ENCODE measurements at regions not wholly inside any gene's neighbourhood (a gene's known extent, or its start where the extent isn't known, plus 50 kb on each side); places are given as distances from the start of the nearest gene placed in this dataset.

DNA sequence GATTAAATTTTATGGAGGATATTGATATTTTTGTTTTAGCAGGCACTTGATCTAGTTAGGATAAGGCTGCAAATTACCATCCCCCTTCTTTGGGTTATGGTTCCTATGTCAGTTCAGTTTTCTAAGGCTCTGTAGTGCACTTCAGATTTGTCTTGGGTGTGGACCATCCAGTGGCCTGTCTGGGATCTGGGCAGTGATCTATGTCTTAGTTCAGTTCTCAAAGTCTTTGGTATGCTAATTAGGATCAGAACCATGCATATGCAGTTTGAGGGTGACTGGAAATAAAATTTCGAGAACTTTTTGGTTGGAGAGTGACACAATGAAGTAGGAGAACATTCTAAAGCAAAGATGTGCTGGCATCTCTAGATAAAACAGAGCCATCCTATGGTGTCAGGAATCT, 388.2 kb downstream of the MID1IP1 start:
- no peak for DNase-seq

DNA sequence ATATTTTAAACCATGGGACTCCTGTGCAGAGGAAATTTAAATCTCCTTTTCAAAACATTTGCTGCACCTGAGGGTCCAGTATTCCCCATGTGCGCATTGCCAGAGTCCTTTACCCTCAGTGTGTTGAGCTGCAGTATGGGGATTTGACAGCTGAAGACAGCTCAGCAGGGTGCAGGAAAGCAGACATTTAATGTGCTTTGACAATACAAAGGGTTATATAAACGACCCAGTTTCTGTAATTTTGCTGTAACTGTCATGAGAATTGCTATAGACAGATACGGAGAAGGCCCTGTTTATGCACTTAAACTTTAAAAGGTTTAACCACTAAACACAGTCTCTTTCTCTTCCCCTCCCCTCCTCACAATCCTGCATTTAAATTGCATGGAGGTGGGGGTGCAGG, 393.4 kb downstream of the MID1IP1 start:
- no peak for DNase-seq

GRCh38 chrX:39195156-39195555, 393.9 kb downstream of the MID1IP1 start:
- no peak for DNase-seq

- peak; percentile 37 to 61 for DNase-seq
Observed at GRCh38 chrX:39196192-39197102, 395.2 kb downstream of the MID1IP1 start.

DNA sequence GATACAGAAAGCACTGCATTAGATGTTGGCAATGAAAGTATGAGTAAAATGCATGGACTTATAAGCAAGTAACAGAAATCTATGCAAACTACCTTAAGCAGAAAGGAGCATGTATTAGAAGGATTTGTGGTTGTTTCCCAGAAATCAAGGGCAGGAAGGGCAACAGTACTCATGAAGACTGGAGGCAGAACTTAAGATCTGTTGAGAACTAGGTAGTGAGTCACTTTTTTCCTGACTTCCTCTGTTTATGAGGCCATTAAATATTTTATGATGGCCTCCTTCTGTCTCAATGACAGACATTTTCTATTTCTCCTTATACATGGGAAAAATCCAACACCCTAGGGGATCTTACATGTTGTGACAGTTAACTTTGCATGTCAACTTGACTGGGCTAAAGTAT, 398.2 kb downstream of the MID1IP1 start:
- DNase-seq, result no peak

- no peak for DNase-seq
Observed at GRCh38 chrX:39201305-39201990, 400.2 kb downstream of the MID1IP1 start.

GRCh38 chrX:39202641-39203040, 401.4 kb downstream of the MID1IP1 start:
- no peak for DNase-seq

DNA sequence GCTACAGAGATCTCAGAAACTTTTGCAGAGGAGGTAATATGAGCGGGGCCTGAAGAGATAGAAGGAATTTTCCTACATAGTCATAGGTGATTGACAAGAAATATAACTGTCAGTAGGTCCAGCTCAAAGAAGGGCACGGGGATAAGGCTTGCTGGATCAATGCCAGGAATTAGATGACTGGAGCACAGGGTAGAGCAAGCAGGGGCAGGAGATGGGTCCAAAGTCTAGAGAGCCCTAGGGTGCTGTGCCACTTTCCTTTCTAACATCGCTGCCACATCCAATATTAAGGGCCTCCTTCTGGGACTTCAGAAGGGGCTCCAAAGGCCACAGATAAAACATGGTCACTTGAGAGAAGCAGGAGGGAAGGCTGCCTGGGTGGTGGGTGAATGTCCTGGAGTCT, 402.2 kb downstream of the MID1IP1 start:
- DNase-seq, result no peak

- DNase-seq, result no peak
Observed at GRCh38 chrX:39204353-39204752, 403.1 kb downstream of the MID1IP1 start.

DNA sequence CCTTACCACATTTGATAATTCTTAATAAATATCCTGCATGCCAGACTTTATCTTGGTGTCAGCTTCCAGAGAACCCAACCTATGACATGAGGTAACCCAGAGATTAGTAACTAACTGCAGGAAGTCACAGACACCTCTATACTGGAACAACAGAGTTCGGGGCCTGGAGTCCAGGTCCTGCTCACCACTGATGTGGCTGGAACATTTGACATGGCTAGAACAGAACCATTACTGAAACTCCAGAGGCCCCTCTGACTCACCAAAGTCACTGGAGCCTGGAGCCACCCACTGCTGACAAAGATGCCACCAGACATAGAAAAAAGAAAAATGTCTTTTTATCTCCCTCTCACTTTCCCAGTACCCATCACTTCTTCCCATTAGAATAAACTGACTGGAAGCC, 403.7 kb downstream of the MID1IP1 start:
- no peak for DNase-seq

GRCh38 chrX:39205467-39205866, 404.2 kb downstream of the MID1IP1 start:
- no peak for DNase-seq

GRCh38 chrX:39206399-39207145, 405.3 kb downstream of the MID1IP1 start:
- DNase-seq, result no peak

GRCh38 chrX:39211501-39211900, 410.2 kb downstream of the MID1IP1 start:
- no peak for DNase-seq

- no peak for DNase-seq
Observed at GRCh38 chrX:39212456-39212855, 411.2 kb downstream of the MID1IP1 start.

- DNase-seq, result no peak
Observed at GRCh38 chrX:39214387-39215126, 413.3 kb downstream of the MID1IP1 start.

GRCh38 chrX:39220952-39221351, 419.7 kb downstream of the MID1IP1 start:
- no peak for DNase-seq

GRCh38 chrX:39222346-39223113, 421.3 kb downstream of the MID1IP1 start:
- DNase-seq, result no peak

DNA sequence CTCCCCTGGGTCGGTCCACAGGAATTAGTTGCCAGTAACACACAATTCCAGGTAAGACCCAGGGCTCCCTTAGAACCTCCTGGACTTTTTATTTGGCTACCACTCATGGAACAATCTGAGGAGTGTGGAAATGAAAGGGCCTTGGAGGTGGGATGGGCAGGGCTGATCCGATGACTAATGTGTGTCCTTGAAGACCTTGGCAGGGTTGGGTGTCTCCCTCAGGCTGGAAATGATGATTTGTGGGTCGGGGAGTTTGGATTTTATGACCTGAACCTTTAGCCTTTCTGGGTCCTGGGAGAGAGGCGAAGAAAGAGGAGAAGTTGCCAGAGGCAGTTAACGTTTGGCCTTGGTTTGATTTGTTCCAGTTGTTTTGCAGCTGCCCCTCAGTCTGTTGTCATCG, 425.0 kb downstream of the MID1IP1 start:
- DNase-seq, result no peak

- no peak for DNase-seq
Observed at GRCh38 chrX:39227371-39227770, 426.1 kb downstream of the MID1IP1 start.

GRCh38 chrX:39238006-39238405, 436.7 kb downstream of the MID1IP1 start:
- no peak for DNase-seq

- peak; percentile 4 to 32 for DNase-seq
Observed at GRCh38 chrX:39242187-39242586, 440.9 kb downstream of the MID1IP1 start.

GRCh38 chrX:39244147-39244546, 442.9 kb downstream of the MID1IP1 start:
- DNase-seq, result no peak
